ENCODE measurements at regions not wholly inside any gene's neighbourhood (a gene's known extent, or its start where the extent isn't known, plus 50 kb on each side); places are given as distances from the start of the nearest gene placed in this dataset.
"Not testable (repeated sequence)": the region's sequence is repeated elsewhere in the genome, so short reads cannot be mapped to it uniquely, and the experiment has no call there.

- DNase-seq (ENCODE audit: extremely low read depth in 1 of 4, low spot score in 3 of 4); H2AFZ ChIP-seq (ENCODE audit: low read depth, low read length); H3K4me1 ChIP-seq (replicated peaks in 1 of 2; ENCODE audit: control insufficient read depth in 2 of 2, insufficient read depth in 2 of 2, low read length in 2 of 2); H3K9me3 ChIP-seq (replicated peaks; ENCODE audit: control insufficient read depth, insufficient read depth, low read depth, low read length); H3K27me3 ChIP-seq (ENCODE audit: control insufficient read depth in 2 of 2, insufficient read depth in 2 of 2, low read length in 2 of 2); H3K4me2 ChIP-seq (ENCODE audit: insufficient read depth, low read length); H3K36me3 ChIP-seq (ENCODE audit: control insufficient read depth, insufficient read depth, low read length); CTCF ChIA-PET (ENCODE audit: low intra/inter-chr PET ratio); ATAC-seq; H3K27ac ChIP-seq (ENCODE audit: extremely low read depth, low read depth, low read length); H4K20me1 ChIP-seq (replicated peaks; ENCODE audit: control insufficient read depth, insufficient read depth, low read length); POLR2A ChIA-PET; BruUV-seq (replicated peaks); H3K79me2 ChIP-seq (ENCODE audit: control insufficient read depth, insufficient read depth, low read length); H3K9ac ChIP-seq (ENCODE audit: insufficient read depth in 1 of 2, low read depth in 2 of 2, low read length in 2 of 2); H3K9me1 ChIP-seq (ENCODE audit: control insufficient read depth, insufficient read depth, low read length); H3K4me3 ChIP-seq; FAIRE-seq; TF ChIP-seq ATF3 (CRISPR knock-in tag; conservative IDR thresholded peaks at IDR 0.05); CEBPG (CRISPR knock-in tag; IDR thresholded peaks at IDR 0.05): not testable (repeated sequence)
- WGBS (ENCODE audit: insufficient coverage, low coverage, missing lambda C conversion rate) = 40% methylated on average over 10 of the region's 11 CpGs
- in situ Hi-C loops (cut with MboI) = loop anchor here (10.0 kb wide), 1 partner anchor 634 kb away; no protein-coding TSS in a partner anchor
- peak; percentile 71 for TF ChIP-seq ATF3 (IDR thresholded peaks at IDR 0.05)
- TF ChIP-seq CEBPG (tag; conservative IDR thresholded peaks at IDR 0.05 in 1 of 2, IDR thresholded peaks at IDR 0.05 in 1 of 2) = peak in 1 of 2 experiments; percentile 55; a peak in 2 of 4 replicates
- intact Hi-C loops (cut with micrococcal nuclease) = loop anchor here (5.0 kb wide), 2 partner anchors 66 to 116 kb away; no protein-coding TSS in a partner anchor
Observed at GRCh38 chr6:139998478-139998877, 624.0 kb upstream of the CITED2 start.

Measured in K562 (cell line).